ENCODE measurements at regions not wholly inside any gene's neighbourhood (a gene's known extent, or its start where the extent isn't known, plus 50 kb on each side); places are given as distances from the start of the nearest gene placed in this dataset.

DNA sequence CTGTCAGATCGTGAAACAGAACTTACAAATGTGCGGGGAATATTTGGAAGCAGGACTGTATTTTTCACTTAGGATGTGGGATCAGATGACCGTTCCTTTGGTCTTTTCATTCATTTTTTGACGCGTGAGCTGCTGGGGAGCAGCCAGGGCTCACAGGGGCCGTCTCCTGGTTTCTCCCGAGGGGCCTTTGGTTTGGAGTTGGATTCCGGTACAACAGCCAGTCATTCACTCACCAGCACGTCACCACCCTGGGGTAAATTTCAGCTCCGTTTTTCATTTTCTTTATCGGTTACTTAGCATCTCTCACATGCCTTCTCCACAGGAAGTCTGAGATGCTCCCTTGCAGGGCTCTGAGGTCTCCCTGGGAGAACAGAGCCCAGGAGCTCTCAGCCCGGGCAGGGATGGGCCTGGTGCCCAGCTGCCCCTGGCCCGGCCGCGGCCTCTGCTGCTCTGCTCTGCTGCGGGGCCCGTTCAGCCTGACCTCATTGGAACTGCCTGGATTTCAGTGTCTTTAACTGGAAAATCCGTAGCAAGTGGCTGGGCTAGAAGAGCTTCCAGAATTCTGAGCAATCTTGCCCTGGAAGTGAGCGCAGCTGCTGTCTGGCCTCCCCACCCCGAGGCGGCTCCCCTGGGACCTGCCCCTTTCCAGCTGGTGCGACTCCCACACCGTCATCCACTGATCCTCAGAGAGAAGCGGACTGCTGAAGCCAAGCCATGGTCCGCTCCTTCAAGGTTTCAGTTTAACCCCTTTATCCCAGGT, 335.6 kb downstream of the EIPR1 start:
- TF ChIP-seq, protein P1, sequence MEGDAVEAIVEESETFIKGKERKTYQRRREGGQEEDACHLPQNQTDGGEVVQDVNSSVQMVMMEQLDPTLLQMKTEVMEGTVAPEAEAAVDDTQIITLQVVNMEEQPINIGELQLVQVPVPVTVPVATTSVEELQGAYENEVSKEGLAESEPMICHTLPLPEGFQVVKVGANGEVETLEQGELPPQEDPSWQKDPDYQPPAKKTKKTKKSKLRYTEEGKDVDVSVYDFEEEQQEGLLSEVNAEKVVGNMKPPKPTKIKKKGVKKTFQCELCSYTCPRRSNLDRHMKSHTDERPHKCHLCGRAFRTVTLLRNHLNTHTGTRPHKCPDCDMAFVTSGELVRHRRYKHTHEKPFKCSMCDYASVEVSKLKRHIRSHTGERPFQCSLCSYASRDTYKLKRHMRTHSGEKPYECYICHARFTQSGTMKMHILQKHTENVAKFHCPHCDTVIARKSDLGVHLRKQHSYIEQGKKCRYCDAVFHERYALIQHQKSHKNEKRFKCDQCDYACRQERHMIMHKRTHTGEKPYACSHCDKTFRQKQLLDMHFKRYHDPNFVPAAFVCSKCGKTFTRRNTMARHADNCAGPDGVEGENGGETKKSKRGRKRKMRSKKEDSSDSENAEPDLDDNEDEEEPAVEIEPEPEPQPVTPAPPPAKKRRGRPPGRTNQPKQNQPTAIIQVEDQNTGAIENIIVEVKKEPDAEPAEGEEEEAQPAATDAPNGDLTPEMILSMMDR (IDR thresholded peaks at IDR 0.05), result no peak
- TF ChIP-seq EZH2phosphoT487 (IDR thresholded peaks at IDR 0.05) (no peak), EZH2 (IDR thresholded peaks at IDR 0.05) (no peak)
